ENCODE measurements at regions not wholly inside any gene's neighbourhood (a gene's known extent, or its start where the extent isn't known, plus 50 kb on each side); places are given as distances from the start of the nearest gene placed in this dataset.

DNA sequence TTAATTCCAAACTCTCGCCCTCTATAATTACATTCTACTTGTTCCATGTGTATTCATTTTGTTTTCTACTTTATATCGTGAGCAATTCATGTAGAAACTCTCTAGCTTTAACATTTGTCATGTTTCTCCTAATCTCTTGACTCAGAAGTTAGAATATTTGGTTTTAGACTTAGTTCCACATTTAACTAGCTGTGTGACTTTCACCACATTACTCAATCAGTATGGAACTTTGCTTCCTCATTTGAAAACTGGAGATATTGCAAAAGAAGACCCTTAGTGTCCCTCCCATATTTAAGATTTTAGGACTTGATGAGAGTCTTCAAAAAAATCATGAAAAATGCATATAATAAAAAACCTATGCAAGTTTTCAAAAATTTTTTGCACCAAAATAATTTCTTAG is 447.5 kb downstream of the GXYLT1 start:
- H3K36me3 ChIP-seq, result no peaks in the 10 kb centered on the region
- H3K27ac ChIP-seq, result no peak overlapping the region
- no peak overlapping the region for H3K4me3 ChIP-seq
- TF ChIP-seq POLR2A (IDR thresholded peaks at IDR 0.05), result no peak
- TF ChIP-seq, protein P1, sequence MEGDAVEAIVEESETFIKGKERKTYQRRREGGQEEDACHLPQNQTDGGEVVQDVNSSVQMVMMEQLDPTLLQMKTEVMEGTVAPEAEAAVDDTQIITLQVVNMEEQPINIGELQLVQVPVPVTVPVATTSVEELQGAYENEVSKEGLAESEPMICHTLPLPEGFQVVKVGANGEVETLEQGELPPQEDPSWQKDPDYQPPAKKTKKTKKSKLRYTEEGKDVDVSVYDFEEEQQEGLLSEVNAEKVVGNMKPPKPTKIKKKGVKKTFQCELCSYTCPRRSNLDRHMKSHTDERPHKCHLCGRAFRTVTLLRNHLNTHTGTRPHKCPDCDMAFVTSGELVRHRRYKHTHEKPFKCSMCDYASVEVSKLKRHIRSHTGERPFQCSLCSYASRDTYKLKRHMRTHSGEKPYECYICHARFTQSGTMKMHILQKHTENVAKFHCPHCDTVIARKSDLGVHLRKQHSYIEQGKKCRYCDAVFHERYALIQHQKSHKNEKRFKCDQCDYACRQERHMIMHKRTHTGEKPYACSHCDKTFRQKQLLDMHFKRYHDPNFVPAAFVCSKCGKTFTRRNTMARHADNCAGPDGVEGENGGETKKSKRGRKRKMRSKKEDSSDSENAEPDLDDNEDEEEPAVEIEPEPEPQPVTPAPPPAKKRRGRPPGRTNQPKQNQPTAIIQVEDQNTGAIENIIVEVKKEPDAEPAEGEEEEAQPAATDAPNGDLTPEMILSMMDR (IDR thresholded peaks at IDR 0.05), result no peak
- no peak for DNase-seq
- intact Hi-C loops (cut with DNase I; ENCODE audit: low total_unique reads), result no loop called here
- no peaks in the 10 kb centered on the region for H3K9me3 ChIP-seq
- H3K27me3 ChIP-seq, result no peaks in the 10 kb centered on the region
- no peaks in the 10 kb centered on the region for H3K4me1 ChIP-seq

DNA sequence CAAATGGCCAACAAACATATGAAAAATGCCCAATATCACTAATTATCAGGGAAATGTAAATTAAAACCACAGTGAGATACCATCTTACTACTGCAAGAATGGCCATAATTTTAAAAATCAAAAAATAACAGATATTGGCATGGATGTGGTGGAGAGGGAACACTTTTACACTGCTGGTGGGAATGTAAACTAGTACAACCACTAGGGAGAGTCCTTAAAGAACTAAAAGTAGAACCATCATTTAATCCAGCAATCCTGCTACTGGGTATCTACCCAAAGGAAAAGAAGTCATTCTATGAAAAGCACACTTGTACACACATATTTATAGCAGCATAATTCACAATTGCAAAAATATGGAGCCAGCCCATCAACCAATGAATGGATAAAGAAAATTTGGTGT is 459.7 kb downstream of the GXYLT1 start:
- H3K36me3 ChIP-seq, result no peaks in the 10 kb centered on the region
- H3K4me3 ChIP-seq, result no peak overlapping the region
- TF ChIP-seq POLR2A (IDR thresholded peaks at IDR 0.05), result no peak
- TF ChIP-seq, protein P1 (IDR thresholded peaks at IDR 0.05), result peak in 1 of 4 experiments; percentile 34
- no peaks in the 10 kb centered on the region for H3K27me3 ChIP-seq
- no peaks in the 10 kb centered on the region for H3K9me3 ChIP-seq
- no peaks in the 10 kb centered on the region for H3K4me1 ChIP-seq
- intact Hi-C loops (cut with DNase I; ENCODE audit: low total_unique reads), result no loop called here
- DNase-seq, result no peak
- no peak overlapping the region for H3K27ac ChIP-seq

DNA sequence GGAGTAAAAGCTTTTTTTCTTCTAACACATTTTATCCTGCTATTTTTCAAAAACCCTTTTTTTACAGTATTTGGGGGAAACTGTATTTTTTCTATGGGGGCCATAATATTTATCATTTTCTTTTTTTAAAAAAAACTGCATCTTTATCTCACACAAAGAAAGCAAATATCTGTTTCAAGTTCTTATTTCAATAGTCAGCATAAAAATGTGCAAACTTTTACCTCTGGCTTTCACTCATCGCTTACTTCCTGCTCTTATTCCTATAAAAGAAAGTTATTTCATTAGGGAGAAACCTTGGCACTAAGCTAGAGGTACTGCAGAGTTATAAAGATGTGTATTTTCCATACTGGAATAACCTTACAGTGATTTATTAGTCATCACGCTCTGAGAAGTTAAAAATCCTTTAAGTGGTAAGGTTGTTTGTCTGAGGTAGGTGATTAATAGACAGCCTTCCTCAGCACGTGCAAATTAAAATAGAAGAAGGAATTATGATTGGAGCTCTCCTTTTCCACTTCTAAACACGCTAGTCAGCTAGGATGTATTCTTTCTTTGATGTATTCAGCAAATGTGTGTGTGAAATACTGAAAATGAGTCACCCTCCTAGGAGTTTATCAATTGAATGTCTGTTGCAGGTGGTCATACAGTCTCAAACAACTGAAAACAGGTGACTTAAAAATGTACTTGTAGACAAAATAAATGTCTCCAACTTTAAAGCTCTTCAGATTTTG is 461.0 kb downstream of the GXYLT1 start:
- no peak for DNase-seq
- no peaks in the 10 kb centered on the region for H3K36me3 ChIP-seq
- H3K27ac ChIP-seq, result no peak overlapping the region
- TF ChIP-seq, protein P1 (IDR thresholded peaks at IDR 0.05), result no peak
- no peak for TF ChIP-seq POLR2A (IDR thresholded peaks at IDR 0.05)
- no peaks in the 10 kb centered on the region for H3K4me1 ChIP-seq
- H3K4me3 ChIP-seq, result no peak overlapping the region
- intact Hi-C loops (cut with DNase I; ENCODE audit: low total_unique reads), result no loop called here
- H3K27me3 ChIP-seq, result no peaks in the 10 kb centered on the region
- no peaks in the 10 kb centered on the region for H3K9me3 ChIP-seq

DNA sequence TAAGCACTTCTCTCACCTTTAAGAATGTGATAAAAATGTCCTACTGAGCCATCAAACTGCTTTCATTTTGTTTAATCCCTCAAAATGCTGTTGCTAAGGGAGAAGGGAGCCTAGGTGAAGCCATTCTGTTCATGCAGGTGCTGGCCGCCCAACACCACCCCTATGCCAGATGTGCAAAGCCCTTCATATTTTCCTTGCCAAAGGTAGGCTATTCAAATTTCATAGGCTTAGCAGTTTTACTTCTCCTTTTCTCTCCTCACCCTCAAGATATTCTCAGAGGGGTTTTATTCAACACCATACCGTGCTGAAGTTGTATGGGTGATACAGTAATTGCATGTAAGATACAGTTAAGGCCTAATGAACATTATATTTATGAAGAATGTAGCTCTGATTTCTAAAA is 461.7 kb downstream of the GXYLT1 start:
- DNase-seq, result no peak
- intact Hi-C loops (cut with DNase I; ENCODE audit: low total_unique reads), result no loop called here
- TF ChIP-seq, protein P1 (IDR thresholded peaks at IDR 0.05), result no peak
- no peak for TF ChIP-seq POLR2A (IDR thresholded peaks at IDR 0.05)

DNA sequence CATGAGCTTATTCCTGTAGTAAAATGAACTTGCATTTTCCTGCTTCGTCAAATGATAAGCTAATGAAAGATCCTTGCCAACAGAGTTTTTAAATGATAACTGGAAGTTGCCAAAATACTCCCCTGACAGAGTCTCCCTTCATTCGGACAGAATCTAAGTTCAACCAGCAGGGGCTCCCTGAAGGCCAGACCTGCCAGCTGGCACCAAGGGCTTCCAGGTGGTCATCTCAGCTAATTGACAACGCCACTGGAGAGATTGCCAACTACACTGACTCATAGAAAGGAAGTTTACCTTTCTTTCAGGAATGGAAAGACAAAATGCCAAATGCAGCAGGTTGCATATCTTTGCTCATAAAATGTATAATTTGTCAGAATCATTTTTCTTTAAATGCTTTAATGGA is 462.8 kb downstream of the GXYLT1 start:
- Histone ChIP-seq H3K4me1 (no peaks in the 10 kb centered on the region), H3K36me3 (no peaks in the 10 kb centered on the region), H3K27me3 (no peaks in the 10 kb centered on the region), H3K27ac (no peak overlapping the region), H3K4me3 (no peak overlapping the region), H3K9me3 (no peaks in the 10 kb centered on the region)
- TF ChIP-seq POLR2A (IDR thresholded peaks at IDR 0.05), result no peak
- TF ChIP-seq, protein P1 (IDR thresholded peaks at IDR 0.05), result no peak
- intact Hi-C loops (cut with DNase I; ENCODE audit: low total_unique reads), result no loop called here
- DNase-seq, result no peak

More for the DNA sequence above, 461.7 kb downstream of the GXYLT1 start:
- no peaks in the 10 kb centered on the region for H3K4me1 ChIP-seq
- H3K4me3 ChIP-seq, result no peak overlapping the region
- no peak overlapping the region for H3K27ac ChIP-seq
- no peaks in the 10 kb centered on the region for H3K9me3 ChIP-seq
- no peaks in the 10 kb centered on the region for H3K36me3 ChIP-seq
- no peaks in the 10 kb centered on the region for H3K27me3 ChIP-seq

Measured in uterus (tissue), 3 donors.